Endodermal cell (in vitro differentiated cells): ENCODE measurements at regions not wholly inside any gene's neighbourhood (a gene's known extent, or its start where the extent isn't known, plus 50 kb on each side); places are given as distances from the start of the nearest gene placed in this dataset.

Source experiments
- DNase-seq: peaks from one replicate; pipeline ENCODE4 v3.0.0-alpha.2; 2017
- H3K27ac ChIP-seq: 2 replicates; pipeline ENCODE4 v1.5.1; 2013; ENCODE audit warnings: mild to moderate bottlenecking, low read depth, low read length, moderate library complexity
- H3K27me3 ChIP-seq: 2 replicates; pipeline ENCODE4 v1.6.1; 2013; ENCODE audit warnings: mild to moderate bottlenecking, low read length, moderate library complexity; ENCODE audit not compliant: insufficient read depth, control insufficient read depth, poor library complexity, severe bottlenecking
- H3K36me3 ChIP-seq: 2 replicates; pipeline ENCODE4 v1.7.0; 2013; ENCODE audit warnings: mild to moderate bottlenecking, low read length, moderate library complexity; ENCODE audit not compliant: control insufficient read depth, insufficient read depth
- H3K4me1 ChIP-seq: one replicate; pipeline ENCODE4 v1.7.0; 2013; ENCODE audit warnings: low read length; ENCODE audit not compliant: control insufficient read depth, insufficient read depth
- H3K4me3 ChIP-seq: 2 replicates; pipeline ENCODE4 v1.5.1; 2013; ENCODE audit warnings: mild to moderate bottlenecking, low read length, moderate library complexity
- H3K9ac ChIP-seq: 2 replicates; pipeline ENCODE4 v1.6.1; 2013; ENCODE audit warnings: mild to moderate bottlenecking, low read length, moderate library complexity; ENCODE audit not compliant: poor library complexity, severe bottlenecking; ENCODE audit errors: extremely low read depth
- H3K9me3 ChIP-seq: 2 replicates; pipeline ENCODE4 v1.6.1; 2013; ENCODE audit warnings: mild to moderate bottlenecking, low read length, moderate library complexity; ENCODE audit not compliant: control insufficient read depth
- H3K27ac Mint-ChIP-seq: 2 replicates; pipeline ENCODE4 v1.8.0; 2020; ENCODE audit warnings: mixed read lengths
- H3K27me3 Mint-ChIP-seq: 2 replicates; pipeline ENCODE4 v1.8.0; 2021; ENCODE audit warnings: mild to moderate bottlenecking, mixed read lengths; ENCODE audit not compliant: insufficient read depth
- H3K36me3 Mint-ChIP-seq: 2 replicates; pipeline ENCODE4 v1.8.0; 2020; ENCODE audit warnings: low read depth, mixed read lengths
- H3K4me1 Mint-ChIP-seq: 2 replicates; pipeline ENCODE4 v1.8.0; 2020; ENCODE audit warnings: mixed read lengths
- H3K4me3 Mint-ChIP-seq: 2 replicates; pipeline ENCODE4 v1.8.0; 2020; ENCODE audit warnings: mild to moderate bottlenecking, moderate library complexity, mixed read lengths
- H3K9me3 Mint-ChIP-seq: 2 replicates; pipeline ENCODE4 v1.8.0; 2020; ENCODE audit warnings: mild to moderate bottlenecking, mixed read lengths
- WGBS, 2 experiments: methylation state at CpG; one replicate each; pipeline versions ENCODE4 v1.1.5 to v1.1.7; 2013; ENCODE audit warnings: missing lambda C conversion rate in 2 of 2, mixed read lengths in 1 of 2; ENCODE audit not compliant: insufficient coverage in 1 of 2, insufficient read length in 1 of 2; 5-methylcytosine and 5-hydroxymethylcytosine counted together
- TF ChIP-seq, protein P1 (sequence below): fragments of 200-600 bp; sonication (generic); conservative IDR thresholded peaks from 2 replicates; pipeline ENCODE4 v1.5.0; 2021; ENCODE audit warnings: antibody characterized with exemption, mild to moderate bottlenecking

GRCh38 chr6:165732696-165733488 is 69.9 kb upstream of the PDE10A start:
- no peaks in the 10 kb centered on the region for H3K36me3 Mint-ChIP-seq
- H3K9ac ChIP-seq = no peak overlapping the region
- H3K36me3 ChIP-seq = no peaks in the 10 kb centered on the region
- H3K4me3 ChIP-seq = no peak overlapping the region
- H3K27ac Mint-ChIP-seq = no peak overlapping the region
- 88% methylated on average over 8 to 15 of the region's 15 CpGs for WGBS, 2 experiments
- no peaks in the 10 kb centered on the region for H3K4me1 ChIP-seq
- H3K27me3 ChIP-seq = no peaks in the 10 kb centered on the region
- H3K9me3 Mint-ChIP-seq = peaks cover 4% of the 10 kb centered on the region
- no peak overlapping the region for H3K27ac ChIP-seq
- H3K27me3 Mint-ChIP-seq = peaks cover 5% of the 10 kb centered on the region
- H3K9me3 ChIP-seq = no peaks in the 10 kb centered on the region
- DNase-seq = no peak
- H3K4me3 Mint-ChIP-seq = no peak overlapping the region
- no peaks in the 10 kb centered on the region for H3K4me1 Mint-ChIP-seq
- TF ChIP-seq, protein P1, sequence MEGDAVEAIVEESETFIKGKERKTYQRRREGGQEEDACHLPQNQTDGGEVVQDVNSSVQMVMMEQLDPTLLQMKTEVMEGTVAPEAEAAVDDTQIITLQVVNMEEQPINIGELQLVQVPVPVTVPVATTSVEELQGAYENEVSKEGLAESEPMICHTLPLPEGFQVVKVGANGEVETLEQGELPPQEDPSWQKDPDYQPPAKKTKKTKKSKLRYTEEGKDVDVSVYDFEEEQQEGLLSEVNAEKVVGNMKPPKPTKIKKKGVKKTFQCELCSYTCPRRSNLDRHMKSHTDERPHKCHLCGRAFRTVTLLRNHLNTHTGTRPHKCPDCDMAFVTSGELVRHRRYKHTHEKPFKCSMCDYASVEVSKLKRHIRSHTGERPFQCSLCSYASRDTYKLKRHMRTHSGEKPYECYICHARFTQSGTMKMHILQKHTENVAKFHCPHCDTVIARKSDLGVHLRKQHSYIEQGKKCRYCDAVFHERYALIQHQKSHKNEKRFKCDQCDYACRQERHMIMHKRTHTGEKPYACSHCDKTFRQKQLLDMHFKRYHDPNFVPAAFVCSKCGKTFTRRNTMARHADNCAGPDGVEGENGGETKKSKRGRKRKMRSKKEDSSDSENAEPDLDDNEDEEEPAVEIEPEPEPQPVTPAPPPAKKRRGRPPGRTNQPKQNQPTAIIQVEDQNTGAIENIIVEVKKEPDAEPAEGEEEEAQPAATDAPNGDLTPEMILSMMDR = no peak

GRCh38 chr6:165729307-165729936 is 66.4 kb upstream of the PDE10A start:
- Mint-ChIP-seq H3K27me3 (peaks cover 2% of the 10 kb centered on the region), H3K36me3 (no peaks in the 10 kb centered on the region), H3K9me3 (no peaks in the 10 kb centered on the region), H3K4me3 (no peak overlapping the region), H3K27ac (no peak overlapping the region), H3K4me1 (peaks cover 6% of the 10 kb centered on the region)
- peak; percentile 83 for DNase-seq
- H3K9ac ChIP-seq = no peak overlapping the region
- H3K27ac ChIP-seq = no peak overlapping the region
- H3K27me3 ChIP-seq = no peaks in the 10 kb centered on the region
- no peak overlapping the region for H3K4me3 ChIP-seq
- TF ChIP-seq, protein P1 = peak; percentile 94
- H3K36me3 ChIP-seq = no peaks in the 10 kb centered on the region
- no peaks in the 10 kb centered on the region for H3K4me1 ChIP-seq
- H3K9me3 ChIP-seq = no peaks in the 10 kb centered on the region
- WGBS, 2 experiments = 43% methylated on average over 1 of the region's 1 CpG; no CpG with 5 or more reads in 1 of the 2 experiments

- no peak for DNase-seq
- H3K27me3 Mint-ChIP-seq = no peaks in the 10 kb centered on the region
- no peak overlapping the region for H3K4me3 Mint-ChIP-seq
- H3K9me3 Mint-ChIP-seq = no peaks in the 10 kb centered on the region
- no peak overlapping the region for H3K27ac Mint-ChIP-seq
- TF ChIP-seq, protein P1 = no peak
- H3K36me3 Mint-ChIP-seq = no peaks in the 10 kb centered on the region
- peaks cover 6% of the 10 kb centered on the region for H3K4me1 Mint-ChIP-seq
- WGBS, 2 experiments = 94 to 100% methylated on average over 1 to 2 of the region's 2 CpGs
- Histone ChIP-seq H3K4me3 (no peak overlapping the region), H3K4me1 (no peaks in the 10 kb centered on the region), H3K9ac (no peak overlapping the region), H3K9me3 (no peaks in the 10 kb centered on the region), H3K27me3 (no peaks in the 10 kb centered on the region), H3K27ac (no peak overlapping the region), H3K36me3 (no peaks in the 10 kb centered on the region)
These were observed 65.2 kb upstream of the PDE10A start for GRCh38 chr6:165728216-165728615.
